GM19468 (cell line): ENCODE measurements at regions not wholly inside any gene's neighbourhood (a gene's known extent, or its start where the extent isn't known, plus 50 kb on each side); places are given as distances from the start of the nearest gene placed in this dataset.

ENCODE experiments used
- ATAC-seq: cut with Tn5 transposase; IDR thresholded peaks from one replicate; pipeline ENCODE4 v1.9.1; 2021; ENCODE audit warnings: mild to moderate bottlenecking, moderate library complexity, moderate number of reproducible peaks; ENCODE audit not compliant: unreplicated experiment; ENCODE audit errors: extremely low read depth

DNA sequence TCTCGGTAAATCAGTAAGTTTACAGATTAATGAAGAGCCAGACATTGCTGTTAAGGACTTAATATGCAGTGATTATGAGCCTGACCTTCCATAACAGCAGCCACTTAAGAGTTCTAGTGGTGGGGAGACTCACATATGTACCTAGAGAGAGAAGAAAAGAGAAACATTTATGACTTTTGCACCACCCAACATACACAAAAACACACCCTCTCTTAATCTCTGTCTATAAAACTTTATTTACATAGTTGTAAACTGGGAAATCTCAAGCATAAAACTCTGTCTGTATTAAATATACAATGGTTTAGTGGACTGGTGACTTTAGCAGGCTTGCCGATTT lies 347.4 kb upstream of the ADGRL2 start:
- ATAC-seq = no peak

DNA sequence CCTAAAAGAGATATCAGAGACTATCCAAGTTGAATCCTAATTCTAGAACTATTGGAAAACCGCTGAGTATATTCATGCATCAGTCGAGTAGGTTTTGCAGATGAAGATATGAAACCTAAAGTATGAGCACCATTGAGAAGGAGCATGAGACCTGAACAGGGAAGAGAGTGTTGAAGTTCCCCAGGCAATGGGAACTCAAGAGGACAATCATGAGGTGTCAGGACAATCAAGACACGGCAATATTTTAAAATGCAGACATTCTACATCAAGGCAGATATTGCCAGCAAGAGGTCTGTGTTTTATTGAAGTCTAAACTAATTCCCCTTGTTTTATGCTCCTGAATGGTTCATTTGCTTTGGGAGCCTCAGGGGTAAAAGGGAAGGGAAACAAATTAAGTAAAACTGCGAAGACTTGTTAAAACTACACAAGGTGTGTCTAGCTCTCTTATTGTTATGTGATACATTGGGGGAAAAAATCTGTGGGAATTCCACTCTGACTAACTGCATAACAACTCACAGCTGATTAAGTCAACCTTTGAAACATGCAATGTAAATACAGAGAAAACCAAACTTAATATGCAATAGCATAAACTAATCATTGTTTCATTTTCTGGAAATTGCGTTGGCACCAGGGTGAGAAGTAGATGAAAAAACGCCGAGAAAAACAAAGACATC lies 347.9 kb upstream of the ADGRL2 start:
- ATAC-seq = no peak

DNA sequence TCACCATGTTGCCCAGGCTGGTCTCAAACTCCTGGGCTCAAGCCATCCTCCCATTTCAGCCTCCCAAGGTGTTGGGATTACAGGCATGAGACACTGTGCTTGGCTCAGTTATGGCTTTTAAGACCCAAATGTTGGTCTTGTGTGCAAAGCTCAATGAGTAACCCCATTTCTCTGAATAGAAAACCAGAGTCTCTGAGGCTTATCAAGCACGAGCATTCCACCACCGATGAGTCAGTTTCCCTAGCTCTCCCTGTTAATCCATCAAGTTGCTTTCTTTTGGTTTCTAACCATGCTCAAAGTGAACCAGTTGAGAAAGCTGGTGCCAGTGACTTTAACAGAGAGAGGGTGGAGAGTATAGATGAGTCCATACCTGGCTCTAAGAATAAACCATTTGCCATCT lies 350.9 kb upstream of the ADGRL2 start:
- ATAC-seq = no peak

DNA sequence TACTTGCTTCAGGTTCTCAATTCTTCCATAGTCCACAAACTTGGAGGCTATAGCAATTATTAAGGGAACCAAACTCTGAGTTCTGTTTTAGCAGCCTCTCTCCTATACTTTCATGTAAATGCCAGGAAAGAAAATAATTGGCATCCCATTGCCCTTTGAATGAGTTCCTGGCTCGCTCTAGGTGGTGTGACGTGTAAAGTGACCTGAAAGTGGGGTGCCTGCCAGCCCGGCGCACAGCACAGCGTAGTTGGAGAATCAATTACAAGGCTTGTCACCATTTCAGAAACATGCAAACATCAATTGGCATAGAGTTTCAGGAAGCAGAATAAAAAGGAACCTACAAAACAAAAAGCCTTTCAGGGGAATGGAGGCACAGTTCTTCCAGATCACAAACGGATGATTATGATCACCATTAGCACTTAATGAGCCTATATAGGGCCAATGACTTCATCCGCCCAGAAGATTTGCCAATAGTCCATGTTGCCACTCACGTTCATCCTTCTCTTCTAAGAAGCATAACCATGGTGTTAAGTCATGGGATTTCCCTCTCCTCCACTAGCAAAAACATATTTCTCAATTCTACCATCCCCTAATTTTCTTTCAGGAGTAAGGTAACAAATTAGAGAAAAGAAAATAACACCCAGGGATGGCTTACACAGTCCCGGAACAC lies 354.6 kb upstream of the ADGRL2 start:
- ATAC-seq = no peak

DNA sequence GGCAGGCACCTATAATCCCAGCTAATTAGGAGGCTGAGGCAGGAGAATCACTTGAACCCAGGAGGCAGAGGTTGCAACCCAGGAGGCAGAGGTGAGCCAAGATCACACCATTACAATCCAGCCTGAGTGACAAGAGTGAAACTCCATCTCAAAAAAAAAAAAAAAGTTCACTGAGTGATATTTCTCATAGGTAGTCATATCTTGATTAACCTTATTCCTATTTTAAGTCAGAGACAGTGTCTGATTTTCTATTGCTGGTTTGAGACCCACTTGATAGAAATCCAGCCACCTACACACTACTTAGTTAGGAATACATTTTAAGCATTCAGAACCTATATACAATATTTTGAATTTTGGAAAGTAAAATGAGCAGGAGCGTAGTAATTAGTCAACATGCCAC lies 357.4 kb upstream of the ADGRL2 start:
- no peak for ATAC-seq

DNA sequence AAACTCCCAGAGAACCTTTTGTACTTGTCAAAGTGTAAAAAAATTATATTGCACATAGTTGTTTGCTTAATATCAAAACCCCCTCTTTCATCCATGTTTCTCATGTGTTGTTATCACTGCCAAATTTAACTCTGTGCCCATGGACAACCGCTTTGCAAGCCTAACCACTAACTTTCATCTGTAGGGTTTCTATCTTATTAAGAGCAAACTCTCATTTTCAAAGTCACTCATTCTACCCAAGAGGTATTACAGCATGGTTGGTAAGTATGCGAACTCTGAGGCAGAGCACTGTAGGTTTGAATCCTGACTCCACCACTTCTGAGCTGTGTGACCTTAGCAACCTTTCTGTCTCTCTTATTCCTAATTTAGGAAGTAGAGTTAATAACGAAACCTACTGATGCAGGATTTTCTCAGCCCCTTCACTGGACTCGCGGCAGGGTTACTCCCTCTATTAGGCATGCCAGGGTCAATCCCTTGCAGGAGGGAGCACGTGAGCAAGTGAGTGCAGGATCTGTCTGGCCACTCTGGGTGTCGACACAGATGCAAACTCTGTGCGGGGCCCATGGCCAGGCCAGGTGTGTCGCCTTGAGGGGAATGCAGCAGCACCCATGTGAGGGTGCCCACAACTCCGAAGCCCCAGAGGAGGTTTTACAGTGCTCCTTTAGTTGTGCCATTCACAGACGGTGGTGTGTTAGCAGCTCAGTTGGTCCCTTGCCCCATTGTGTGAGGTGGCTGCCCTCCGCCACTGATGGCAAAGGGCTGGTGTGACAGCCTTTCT lies 361.5 kb upstream of the ADGRL2 start:
- no peak for ATAC-seq

DNA sequence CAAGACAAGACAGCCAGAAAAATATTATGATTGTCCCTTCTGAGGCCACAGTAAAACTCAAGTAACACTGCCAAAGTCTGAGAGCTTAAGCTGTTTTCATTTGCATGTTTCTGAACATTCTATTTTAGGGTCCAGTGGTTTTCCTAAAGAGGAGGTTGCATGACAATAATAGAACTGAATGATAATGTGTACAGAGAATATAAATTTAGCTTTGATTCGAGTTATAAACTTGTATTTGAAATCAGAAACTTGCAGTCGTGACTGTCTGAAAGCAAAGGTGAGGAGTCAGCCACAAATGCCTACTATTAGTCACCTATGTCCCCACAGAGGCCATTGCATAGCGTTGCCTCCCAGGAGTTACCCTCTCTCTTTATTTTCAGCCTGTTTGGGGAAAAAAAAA lies 363.1 kb upstream of the ADGRL2 start:
- no peak for ATAC-seq

DNA sequence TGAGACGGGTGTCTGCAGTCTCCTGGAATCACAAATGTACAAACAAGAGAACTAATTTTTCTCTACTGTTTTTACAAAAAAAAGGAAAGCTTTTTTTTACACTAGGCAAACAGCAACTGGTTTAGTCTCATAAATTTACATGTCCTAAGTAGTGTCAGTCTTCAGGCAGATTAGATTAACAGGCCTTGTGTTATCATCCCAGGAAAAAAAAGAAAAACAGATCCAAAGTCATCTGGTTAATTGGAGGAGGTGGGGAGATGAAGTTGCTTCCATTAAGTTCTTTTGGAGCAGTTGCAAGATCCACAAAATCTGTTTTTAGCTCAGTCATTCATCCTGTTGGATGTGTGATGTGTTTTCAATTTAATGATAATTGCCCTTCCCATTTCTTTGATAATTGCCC lies 363.5 kb upstream of the ADGRL2 start:
- ATAC-seq = no peak

DNA sequence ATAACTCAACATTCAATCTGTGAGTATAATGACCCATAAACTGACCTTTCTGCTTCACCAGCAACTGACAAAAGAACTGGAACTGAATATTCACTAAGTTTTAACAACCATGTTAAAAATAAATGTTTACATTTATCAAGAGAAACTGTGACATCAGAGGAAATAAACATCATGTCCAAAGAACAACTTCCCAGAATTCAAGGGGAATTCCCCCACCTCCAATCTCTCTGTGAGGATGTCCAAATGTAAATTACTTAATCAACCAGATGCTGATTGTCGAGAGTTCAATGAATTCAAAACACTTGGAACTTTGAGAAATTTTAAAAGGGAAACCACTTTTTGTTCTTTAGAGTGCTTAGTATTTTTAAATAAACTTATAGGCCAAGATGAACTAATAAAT lies 365.6 kb upstream of the ADGRL2 start:
- no peak for ATAC-seq

DNA sequence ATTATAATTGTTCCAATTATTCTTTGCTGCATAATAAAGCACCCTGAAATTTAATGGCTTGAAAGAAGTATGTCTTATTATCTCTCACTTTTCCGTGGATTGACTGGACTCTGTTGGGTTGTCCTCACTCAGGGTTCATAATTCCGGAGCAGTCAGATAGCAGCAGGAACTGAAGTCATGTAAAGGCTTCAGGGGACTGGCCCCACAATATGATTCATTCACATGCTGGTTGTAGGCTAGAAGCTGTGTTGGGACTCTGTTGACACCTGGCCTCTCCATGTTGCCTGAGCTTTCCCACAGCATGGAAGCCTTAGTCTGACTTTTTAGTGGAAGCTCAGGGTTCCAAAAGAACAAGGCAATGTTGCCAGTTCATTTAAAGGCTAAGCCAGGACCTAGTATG lies 367.1 kb upstream of the ADGRL2 start:
- no peak for ATAC-seq

DNA sequence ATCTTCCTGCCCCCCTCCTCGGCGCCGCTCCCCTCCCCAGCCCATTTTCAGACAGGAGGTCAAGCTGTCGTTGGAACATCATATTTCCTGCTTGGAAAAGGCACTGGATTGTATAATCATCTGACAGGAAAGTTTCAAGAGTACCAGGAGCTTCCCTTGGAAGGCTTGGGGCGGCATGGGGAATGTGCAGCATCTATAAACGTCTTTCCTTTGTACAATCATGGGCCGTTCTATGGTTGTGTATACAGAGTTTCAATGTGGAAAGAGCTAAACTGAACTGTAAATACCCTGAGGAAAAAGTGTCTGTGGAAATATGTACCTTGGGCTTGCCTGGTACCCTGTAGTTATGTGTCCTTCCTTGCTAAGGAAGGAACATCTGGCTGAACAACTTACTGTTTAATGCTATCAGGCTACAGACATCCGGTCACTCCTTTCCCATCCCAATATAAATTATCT lies 368.1 kb upstream of the ADGRL2 start:
- no peak for ATAC-seq

DNA sequence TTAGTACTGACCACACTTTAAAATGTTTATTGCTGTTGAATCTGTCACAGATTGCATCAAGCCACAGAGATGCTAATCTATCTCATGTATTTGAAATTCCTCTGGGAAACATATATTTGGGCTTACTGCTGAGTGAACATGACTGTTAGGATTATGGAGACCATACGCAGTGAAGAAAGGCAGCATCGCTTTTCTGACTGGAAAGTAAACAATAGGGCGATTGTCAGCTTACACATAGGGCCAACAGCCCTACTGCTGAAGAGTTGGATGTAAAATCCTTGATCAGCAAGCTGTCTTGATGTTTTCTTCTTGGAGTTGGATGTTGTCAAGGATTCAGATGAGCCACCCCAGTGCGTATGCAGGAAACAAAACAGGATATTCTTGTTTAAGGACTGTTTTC lies 368.7 kb upstream of the ADGRL2 start:
- no peak for ATAC-seq

DNA sequence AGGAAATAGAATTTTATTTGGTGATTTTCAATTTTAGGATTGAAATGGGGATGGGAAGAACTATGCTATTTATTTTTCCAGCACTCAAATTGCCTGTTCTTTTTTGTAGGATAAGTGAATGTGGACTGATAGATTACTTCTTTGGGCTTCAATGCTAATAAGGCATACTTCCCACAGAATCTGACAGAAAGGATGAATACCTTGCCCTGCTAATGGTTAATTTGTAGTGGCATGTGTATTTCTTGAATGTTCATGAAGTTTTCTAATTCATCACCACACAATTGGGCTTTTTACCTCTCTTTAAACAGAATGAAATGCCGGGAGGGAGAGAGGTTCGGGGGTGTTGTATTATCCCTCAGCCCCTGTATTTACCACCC lies 369.1 kb upstream of the ADGRL2 start:
- ATAC-seq = no peak

DNA sequence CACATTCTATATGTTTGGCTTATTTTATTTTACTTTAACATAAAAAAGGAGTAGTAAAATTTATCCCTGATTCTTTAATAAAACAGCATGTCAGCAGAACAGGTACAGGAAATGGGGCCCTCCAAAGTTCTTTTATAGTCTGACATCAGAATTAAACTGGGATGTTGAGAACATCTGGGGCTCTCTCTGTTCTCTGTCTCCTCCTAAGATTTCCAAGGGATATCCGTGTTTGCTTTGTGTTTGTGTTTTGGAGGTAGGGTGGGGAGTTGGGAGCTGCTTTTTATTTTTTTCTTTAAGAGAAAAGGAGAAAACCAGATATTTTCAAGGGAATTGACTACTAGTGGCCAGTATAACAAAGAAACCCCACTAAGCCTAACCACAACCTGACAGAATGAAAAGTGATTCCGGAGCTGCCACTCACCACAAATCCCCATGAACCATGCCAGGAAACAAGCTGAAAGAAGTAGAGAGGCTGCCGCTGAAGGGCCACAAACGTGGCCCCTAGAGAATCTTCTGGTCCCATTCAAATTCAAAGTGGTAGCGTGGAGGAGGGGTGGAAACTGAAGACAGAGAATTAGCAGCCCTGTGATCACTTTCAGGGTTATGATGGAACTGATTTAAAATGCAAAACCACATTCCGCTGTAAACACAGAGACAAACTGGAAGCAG lies 369.6 kb upstream of the ADGRL2 start:
- ATAC-seq = no peak

DNA sequence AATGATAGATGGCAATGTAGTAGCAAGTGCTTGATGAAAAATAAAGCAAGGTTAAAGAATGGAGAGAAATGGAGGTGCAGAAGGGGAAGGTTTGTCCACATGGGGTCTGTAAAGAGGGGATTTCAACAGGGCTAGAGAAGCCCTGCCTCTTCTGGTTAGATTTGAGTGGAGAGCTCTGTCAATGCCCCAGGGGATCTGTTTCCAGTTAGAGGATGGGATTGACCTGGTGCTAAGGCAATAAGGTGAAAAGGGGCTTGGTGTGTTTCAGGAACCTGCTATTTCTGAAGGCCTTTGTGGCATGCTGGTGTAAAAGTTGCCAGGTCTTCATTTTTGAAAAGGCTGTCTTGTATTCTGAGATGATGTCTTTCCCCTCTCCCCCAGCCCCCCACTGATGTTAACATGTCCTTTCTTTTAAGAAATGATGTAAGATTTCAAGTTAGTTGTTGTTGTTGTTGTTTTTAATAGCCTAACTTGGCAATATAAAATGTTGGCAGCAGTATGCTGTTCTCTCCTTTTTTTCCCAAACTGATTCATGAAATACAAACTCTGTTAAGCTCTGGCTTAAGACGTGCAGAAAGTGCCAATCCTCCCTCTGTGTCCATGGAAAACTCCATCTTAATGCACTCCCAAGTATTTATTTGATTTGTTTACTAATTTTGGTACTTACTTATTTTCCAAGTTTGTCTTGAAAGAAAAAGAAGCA lies 370.3 kb upstream of the ADGRL2 start:
- no peak for ATAC-seq

DNA sequence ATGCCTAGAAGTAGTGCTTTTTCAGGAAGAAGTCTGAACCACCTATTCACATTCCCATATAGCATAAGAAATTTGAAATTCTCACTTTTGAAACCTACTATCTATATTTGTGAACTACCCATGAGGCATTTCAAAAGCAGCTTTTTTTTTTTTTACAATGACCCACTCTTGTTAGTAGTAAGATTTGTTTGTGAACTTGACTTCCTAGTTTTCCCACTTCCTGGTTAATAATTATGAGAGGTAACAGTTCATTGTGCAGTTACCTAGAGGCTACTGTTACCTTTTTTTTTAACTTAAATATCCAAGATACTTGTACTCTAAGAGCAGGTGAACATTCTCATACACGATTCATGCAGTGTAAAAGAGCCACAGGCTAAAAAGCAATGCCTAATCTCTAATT lies 371.7 kb upstream of the ADGRL2 start:
- ATAC-seq = no peak

DNA sequence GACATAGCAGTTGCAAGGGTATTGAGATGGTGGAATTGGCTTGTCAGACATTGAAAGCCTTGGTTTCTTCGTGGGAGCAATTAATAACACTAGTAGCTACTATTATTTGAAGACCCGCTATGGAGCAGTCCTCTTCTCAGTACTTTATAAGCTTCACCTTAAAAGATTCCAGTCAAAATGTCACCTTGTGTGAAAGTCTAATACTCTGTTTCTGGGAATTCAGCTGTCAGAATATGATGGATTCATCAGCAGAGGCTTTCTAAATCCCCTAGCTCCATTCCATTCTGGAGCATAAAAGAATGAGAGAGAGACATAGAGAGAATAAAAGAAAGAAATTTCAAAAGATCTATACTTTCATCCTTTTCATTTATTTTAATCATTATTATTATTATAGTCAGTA lies 375.9 kb upstream of the ADGRL2 start:
- ATAC-seq = no peak

DNA sequence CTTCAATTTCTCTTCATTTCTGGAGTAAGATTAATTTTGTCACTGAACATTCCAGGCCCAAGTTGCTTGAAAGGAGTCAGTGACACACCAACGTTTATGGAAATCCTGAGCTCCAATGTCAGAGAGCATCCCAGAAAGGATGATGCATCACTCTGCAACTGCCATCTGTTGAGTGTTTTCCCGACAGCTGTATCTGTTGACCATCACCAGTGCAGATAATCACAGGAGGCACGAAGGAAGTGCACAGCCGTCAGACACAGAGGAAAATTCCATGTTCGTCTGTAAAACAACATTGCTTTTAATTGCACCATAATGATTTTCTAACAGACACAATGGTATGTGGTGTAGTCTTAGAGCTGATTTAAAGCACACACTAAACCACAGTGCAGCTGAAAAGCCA lies 376.7 kb upstream of the ADGRL2 start:
- ATAC-seq = no peak

DNA sequence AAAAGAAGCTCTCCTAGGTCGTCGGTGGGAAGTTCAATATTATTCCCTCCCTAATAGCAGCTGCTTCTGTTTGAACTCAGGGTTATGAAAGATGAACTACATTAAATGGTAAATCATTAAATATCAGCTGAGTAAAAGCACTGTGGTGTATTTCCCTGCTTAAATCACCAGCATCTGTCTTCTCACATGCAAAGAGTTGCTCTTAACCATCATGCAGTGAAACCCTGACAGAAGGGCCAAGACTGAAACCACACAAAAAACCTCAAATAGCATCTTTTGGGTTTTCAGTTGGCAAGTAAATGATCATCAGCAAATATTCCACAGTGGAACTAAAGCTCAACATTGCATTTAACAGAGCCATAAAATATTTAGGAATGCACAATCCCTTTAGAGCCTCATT lies 380.0 kb upstream of the ADGRL2 start:
- ATAC-seq = peak; percentile 58

DNA sequence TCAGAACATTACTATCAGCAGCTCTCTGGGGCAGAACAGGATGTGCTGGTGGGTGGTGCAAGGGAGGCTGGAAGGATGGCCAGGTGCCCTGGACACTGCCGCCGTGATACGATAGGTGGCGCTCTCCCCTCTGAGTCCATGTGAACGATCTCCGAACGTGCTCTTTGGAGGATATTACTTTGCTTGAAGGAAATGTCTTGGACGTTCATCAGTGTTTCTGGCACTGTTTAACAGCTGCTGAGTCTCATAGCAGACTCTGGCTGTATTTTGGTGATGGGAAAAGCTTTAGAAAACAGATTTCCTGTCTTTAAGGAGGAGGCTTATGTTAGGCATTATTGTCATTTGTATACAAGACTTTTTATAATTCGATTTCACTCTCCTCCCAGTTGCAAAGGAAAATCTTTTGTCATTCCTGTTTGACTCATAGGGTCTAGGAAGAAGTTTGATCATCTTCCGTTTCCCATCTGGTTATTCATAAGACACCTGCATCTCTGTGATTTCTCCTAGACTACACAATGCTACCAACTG lies 386.2 kb upstream of the ADGRL2 start:
- ATAC-seq = no peak
